A549 (cell line): ENCODE measurements at regions not wholly inside any gene's neighbourhood (a gene's known extent, or its start where the extent isn't known, plus 50 kb on each side); places are given as distances from the start of the nearest gene placed in this dataset.

Experiments
- EHMT2 ChIP-seq: fragments of 200-600 bp; sonication (generic); IDR thresholded peaks from 2 replicates; pipeline ENCODE4 v1.6.1; 2016; ENCODE audit warnings: antibody characterized with exemption, low read depth, mild to moderate bottlenecking, moderate library complexity
- JUN ChIP-seq, 2 experiments: fragments of >200 bp; sonication (Bioruptor Twin); formaldehyde crosslinking; IDR thresholded peaks; 2 replicates in 1 of 2; 3 replicates in 1 of 2; pipeline ENCODE4 v1.6.1; 2016 to 2017
- NR3C1 ChIP-seq: fragments of >200 bp; sonication (Bioruptor Twin); formaldehyde crosslinking; IDR thresholded peaks from 3 replicates; pipeline ENCODE4 v1.6.1; 2017
- SMC3 ChIP-seq: fragments of >200 bp; sonication (Bioruptor Twin); formaldehyde crosslinking; IDR thresholded peaks from 3 replicates; pipeline ENCODE4 v1.6.1; 2018; ENCODE audit warnings: inconsistent platforms

DNA sequence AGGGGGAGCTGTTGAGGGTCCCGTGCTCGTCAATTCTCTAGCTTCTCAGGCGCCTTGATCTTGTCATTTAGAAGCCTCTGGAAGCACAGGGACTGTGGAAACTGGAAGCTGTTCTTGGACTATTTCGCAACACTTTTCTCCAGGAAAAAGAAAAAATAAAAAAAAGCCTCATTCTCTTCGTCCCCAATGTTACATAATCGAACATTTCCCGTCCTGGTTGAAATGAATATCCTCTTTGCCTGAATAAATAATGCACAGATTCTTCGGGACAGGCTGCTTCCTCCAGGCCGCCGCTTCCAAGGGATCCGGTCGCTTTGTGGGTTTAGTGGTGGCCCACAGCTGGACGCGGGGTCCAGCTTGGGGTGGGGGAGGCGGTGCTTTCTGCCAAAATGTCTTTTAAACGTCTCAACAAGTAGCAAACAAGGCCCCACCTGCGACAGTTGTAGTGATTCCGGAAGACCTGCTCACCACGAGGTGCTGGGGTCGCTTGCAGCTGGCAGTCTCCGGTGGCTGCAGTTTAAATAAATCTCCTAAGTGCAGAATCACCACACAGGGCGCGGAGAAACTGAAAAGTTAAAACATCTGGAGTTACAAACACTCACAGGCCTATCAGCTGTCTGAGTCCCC, 125.9 kb upstream of the ESR1 start:
- no peak for TF ChIP-seq JUN (IDR thresholded peaks at IDR 0.05)
- TF ChIP-seq NR3C1, result no peak
- no peak for TF ChIP-seq SMC3
- no peak for TF ChIP-seq EHMT2
